Neural progenitor cell (in vitro differentiated cells): ENCODE measurements at regions not wholly inside any gene's neighbourhood (a gene's known extent, or its start where the extent isn't known, plus 50 kb on each side); places are given as distances from the start of the nearest gene placed in this dataset.

ENCODE experiments used
- DNase-seq: peaks from one replicate; pipeline ENCODE4 v3.0.0-alpha.2; 2016; ENCODE audit warnings: low spot score
- H2AFZ ChIP-seq: fragments of 200-600 bp; sonication (generic); replicated peaks from 2 replicates; pipeline ENCODE4 v1.6.1; 2016; ENCODE audit warnings: antibody characterized with exemption
- H3F3A ChIP-seq: fragments of 200-600 bp; sonication (generic); 2 replicates; pipeline ENCODE4 v1.6.1; 2016; ENCODE audit warnings: antibody characterized with exemption, low read depth
- H3K27ac ChIP-seq: fragments of 200-600 bp; sonication (generic); 2 replicates; pipeline ENCODE4 v1.5.1; 2016; ENCODE audit warnings: mild to moderate bottlenecking
- H3K27me3 ChIP-seq: fragments of 200-600 bp; sonication (generic); 2 replicates; pipeline ENCODE4 v1.6.1; 2016; ENCODE audit warnings: mild to moderate bottlenecking, moderate library complexity
- H3K36me3 ChIP-seq: fragments of 200-600 bp; sonication (generic); 2 replicates; pipeline ENCODE4 v1.5.1; 2016
- H3K4me1 ChIP-seq: fragments of 200-600 bp; sonication (generic); 2 replicates; pipeline ENCODE4 v1.6.1; 2016; ENCODE audit warnings: mixed run types
- H3K4me2 ChIP-seq: fragments of 200-600 bp; sonication (generic); 2 replicates; pipeline ENCODE4 v1.6.1; 2016
- H3K4me3 ChIP-seq: fragments of 200-600 bp; sonication (generic); 2 replicates; pipeline ENCODE4 v1.5.1; 2016
- H3K79me2 ChIP-seq: fragments of 200-600 bp; sonication (generic); 2 replicates; pipeline ENCODE4 v1.6.1; 2016; ENCODE audit warnings: low read depth
- H3K9ac ChIP-seq: fragments of 200-600 bp; sonication (generic); 2 replicates; pipeline ENCODE4 v1.6.1; 2016
- H3K9me3 ChIP-seq: fragments of 200-600 bp; sonication (generic); 2 replicates; pipeline ENCODE4 v1.5.1; 2016; ENCODE audit warnings: low read depth
- H4K20me1 ChIP-seq: fragments of 200-600 bp; sonication (generic); 2 replicates; pipeline ENCODE4 v1.6.1; 2016; ENCODE audit warnings: low read depth
- H3K27ac Mint-ChIP-seq: 3 replicates; pipeline ENCODE4 v1.8.0; 2021; ENCODE audit warnings: mixed read lengths
- H3K27me3 Mint-ChIP-seq: 2 replicates; pipeline ENCODE4 v1.8.0; 2022; ENCODE audit warnings: low read depth, mild to moderate bottlenecking, inconsistent platforms, moderate library complexity, mixed read lengths; ENCODE audit not compliant: insufficient read depth
- H3K36me3 Mint-ChIP-seq: 3 replicates; pipeline ENCODE4 v1.8.0; 2021; ENCODE audit warnings: mixed read lengths
- H3K4me1 Mint-ChIP-seq: 3 replicates; pipeline ENCODE4 v1.8.0; 2021; ENCODE audit warnings: mixed read lengths
- H3K4me3 Mint-ChIP-seq: 3 replicates; pipeline ENCODE4 v1.8.0; 2021; ENCODE audit warnings: mild to moderate bottlenecking, moderate library complexity, mixed read lengths
- H3K9me3 Mint-ChIP-seq: 3 replicates; pipeline ENCODE4 v1.8.0; 2020; ENCODE audit warnings: mixed read lengths
- CTCF ChIP-seq: fragments of 200-600 bp; sonication (generic); IDR thresholded peaks from 2 replicates; pipeline ENCODE4 v1.5.1; 2017; ENCODE audit warnings: antibody characterized with exemption, mild to moderate bottlenecking
- EZH2 ChIP-seq: fragments of 200-600 bp; sonication (generic); IDR thresholded peaks from 2 replicates; pipeline ENCODE4 v1.6.1; 2017; ENCODE audit warnings: antibody characterized with exemption, mild to moderate bottlenecking, moderate library complexity
- EZH2phosphoT487 ChIP-seq: fragments of 200-600 bp; sonication (generic); IDR thresholded peaks from 2 replicates; pipeline ENCODE4 v1.6.1; 2017; ENCODE audit warnings: antibody characterized with exemption

- Histone ChIP-seq H3K27ac (no peak overlapping the region), H3K9ac (no peak overlapping the region), H3K4me3 (no peak overlapping the region), H3K4me1 (no peaks in the 10 kb centered on the region), H3K27me3 (no peaks in the 10 kb centered on the region), H3K79me2 (no peaks in the 10 kb centered on the region), H4K20me1 (no peaks in the 10 kb centered on the region), H2AFZ (no peak overlapping the region), H3F3A (no peaks in the 10 kb centered on the region), H3K9me3 (no peaks in the 10 kb centered on the region), H3K36me3 (no peaks in the 10 kb centered on the region), H3K4me2 (no peak overlapping the region)
- Mint-ChIP-seq H3K27ac (no peak overlapping the region), H3K27me3 (no peaks in the 10 kb centered on the region), H3K4me1 (peaks cover 6% of the 10 kb centered on the region), H3K9me3 (no peaks in the 10 kb centered on the region), H3K4me3 (no peak overlapping the region), H3K36me3 (no peaks in the 10 kb centered on the region)
- DNase-seq: no peak
- TF ChIP-seq EZH2phosphoT487 (no peak), EZH2 (no peak)
Observed at GRCh38 chr2:198268519-198268918, 464.1 kb downstream of the PLCL1 start.

- Mint-ChIP-seq H3K36me3 (no peaks in the 10 kb centered on the region), H3K4me3 (no peak overlapping the region), H3K27me3 (no peaks in the 10 kb centered on the region), H3K9me3 (no peaks in the 10 kb centered on the region), H3K27ac (no peak overlapping the region), H3K4me1 (no peaks in the 10 kb centered on the region)
- Histone ChIP-seq H3K4me1 (no peaks in the 10 kb centered on the region), H3K4me2 (no peak overlapping the region), H2AFZ (no peak overlapping the region), H3K36me3 (no peaks in the 10 kb centered on the region), H3K4me3 (no peak overlapping the region), H3K27me3 (no peaks in the 10 kb centered on the region), H3K9ac (no peak overlapping the region), H3K9me3 (no peaks in the 10 kb centered on the region), H3K27ac (no peak overlapping the region), H3K79me2 (no peaks in the 10 kb centered on the region), H4K20me1 (no peaks in the 10 kb centered on the region), H3F3A (no peaks in the 10 kb centered on the region)
- no peak for TF ChIP-seq CTCF
- TF ChIP-seq EZH2: no peak
- TF ChIP-seq EZH2phosphoT487: no peak
- DNase-seq: no peak
Observed at GRCh38 chr2:198259496-198259895, 455.1 kb downstream of the PLCL1 start.

GRCh38 chr2:198254536-198255090, 450.2 kb downstream of the PLCL1 start:
- H2AFZ ChIP-seq: no peak overlapping the region
- no peak overlapping the region for H3K4me3 Mint-ChIP-seq
- H3K9me3 ChIP-seq: no peaks in the 10 kb centered on the region
- no peaks in the 10 kb centered on the region for H3K36me3 ChIP-seq
- no peak for TF ChIP-seq CTCF
- no peak for TF ChIP-seq EZH2phosphoT487
- no peak for TF ChIP-seq EZH2
- no peaks in the 10 kb centered on the region for H3K27me3 ChIP-seq
- H3K9ac ChIP-seq: no peak overlapping the region
- no peak overlapping the region for H3K27ac ChIP-seq
- no peak overlapping the region for H3K4me3 ChIP-seq
- no peaks in the 10 kb centered on the region for H3K79me2 ChIP-seq
- H3F3A ChIP-seq: no peaks in the 10 kb centered on the region
- no peak overlapping the region for H3K4me2 ChIP-seq
- no peaks in the 10 kb centered on the region for H3K9me3 Mint-ChIP-seq
- no peaks in the 10 kb centered on the region for H4K20me1 ChIP-seq
- no peaks in the 10 kb centered on the region for H3K36me3 Mint-ChIP-seq
- H3K27me3 Mint-ChIP-seq: no peaks in the 10 kb centered on the region
- no peaks in the 10 kb centered on the region for H3K4me1 ChIP-seq
- DNase-seq: no peak
- no peaks in the 10 kb centered on the region for H3K4me1 Mint-ChIP-seq
- H3K27ac Mint-ChIP-seq: no peak overlapping the region

- H3K4me1 Mint-ChIP-seq: no peaks in the 10 kb centered on the region
- no peaks in the 10 kb centered on the region for H3K9me3 ChIP-seq
- no peak overlapping the region for H3K4me3 ChIP-seq
- no peaks in the 10 kb centered on the region for H3K27me3 ChIP-seq
- no peaks in the 10 kb centered on the region for H3K36me3 Mint-ChIP-seq
- no peaks in the 10 kb centered on the region for H3F3A ChIP-seq
- no peak for DNase-seq
- no peak overlapping the region for H3K4me3 Mint-ChIP-seq
- no peaks in the 10 kb centered on the region for H3K4me1 ChIP-seq
- H3K27ac ChIP-seq: no peak overlapping the region
- H3K27ac Mint-ChIP-seq: no peak overlapping the region
- H2AFZ ChIP-seq: no peak overlapping the region
- no peak overlapping the region for H3K4me2 ChIP-seq
- H3K79me2 ChIP-seq: no peaks in the 10 kb centered on the region
- no peaks in the 10 kb centered on the region for H4K20me1 ChIP-seq
- no peaks in the 10 kb centered on the region for H3K9me3 Mint-ChIP-seq
- no peaks in the 10 kb centered on the region for H3K36me3 ChIP-seq
- TF ChIP-seq CTCF: no peak
- H3K9ac ChIP-seq: no peak overlapping the region
- no peaks in the 10 kb centered on the region for H3K27me3 Mint-ChIP-seq
Observed at GRCh38 chr2:198253995-198254394, 449.6 kb downstream of the PLCL1 start.
